ENCODE measurements at regions not wholly inside any gene's neighbourhood (a gene's known extent, or its start where the extent isn't known, plus 50 kb on each side); places are given as distances from the start of the nearest gene placed in this dataset.

DNA sequence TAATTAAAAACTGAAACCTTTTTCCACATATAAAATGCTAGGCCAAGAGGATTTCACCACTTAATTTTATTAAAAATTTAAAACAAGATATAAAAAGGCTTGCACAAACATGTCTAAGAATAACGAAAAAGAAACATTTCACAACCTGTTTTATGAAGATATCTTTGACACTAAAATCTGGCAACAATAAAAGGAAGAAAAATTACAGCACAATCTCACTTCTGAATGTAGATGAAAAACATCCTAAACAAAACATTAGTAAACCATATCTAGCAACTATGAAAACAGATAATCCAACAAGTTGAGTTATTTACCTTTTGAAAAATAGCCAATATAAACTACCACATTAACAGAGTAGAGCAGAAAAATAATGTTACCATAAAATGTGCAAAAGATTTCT is 185.4 kb upstream of the MMADHC start:
- POLR2A ChIA-PET = no interaction called here
- H3K36me3 Mint-ChIP-seq (ENCODE audit: low read depth) = no peaks in the 10 kb centered on the region

DNA sequence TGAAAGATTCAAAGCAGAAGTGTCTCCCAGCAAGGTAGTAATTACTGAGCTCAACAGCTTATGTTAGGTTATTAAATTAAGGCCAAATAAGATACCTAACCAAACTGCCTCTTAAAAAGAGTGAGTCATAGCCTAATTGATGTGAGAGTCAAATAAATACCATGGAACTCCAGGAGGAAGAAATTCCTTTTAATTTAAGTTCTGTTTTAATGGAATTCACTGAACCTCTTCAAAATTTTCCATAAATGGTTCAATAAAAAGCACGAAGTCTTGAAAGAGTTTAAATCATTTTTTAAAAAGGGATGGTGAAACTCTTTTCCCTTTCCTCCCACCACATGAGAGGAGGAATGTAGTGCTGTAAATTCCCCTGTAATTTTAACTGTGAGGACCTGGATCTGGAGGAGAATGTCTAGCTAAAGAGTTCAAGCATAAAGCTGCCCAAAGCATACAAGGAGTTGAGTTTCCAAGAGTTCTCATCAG is 180.8 kb upstream of the MMADHC start:
- TF ChIP-seq, protein P1, sequence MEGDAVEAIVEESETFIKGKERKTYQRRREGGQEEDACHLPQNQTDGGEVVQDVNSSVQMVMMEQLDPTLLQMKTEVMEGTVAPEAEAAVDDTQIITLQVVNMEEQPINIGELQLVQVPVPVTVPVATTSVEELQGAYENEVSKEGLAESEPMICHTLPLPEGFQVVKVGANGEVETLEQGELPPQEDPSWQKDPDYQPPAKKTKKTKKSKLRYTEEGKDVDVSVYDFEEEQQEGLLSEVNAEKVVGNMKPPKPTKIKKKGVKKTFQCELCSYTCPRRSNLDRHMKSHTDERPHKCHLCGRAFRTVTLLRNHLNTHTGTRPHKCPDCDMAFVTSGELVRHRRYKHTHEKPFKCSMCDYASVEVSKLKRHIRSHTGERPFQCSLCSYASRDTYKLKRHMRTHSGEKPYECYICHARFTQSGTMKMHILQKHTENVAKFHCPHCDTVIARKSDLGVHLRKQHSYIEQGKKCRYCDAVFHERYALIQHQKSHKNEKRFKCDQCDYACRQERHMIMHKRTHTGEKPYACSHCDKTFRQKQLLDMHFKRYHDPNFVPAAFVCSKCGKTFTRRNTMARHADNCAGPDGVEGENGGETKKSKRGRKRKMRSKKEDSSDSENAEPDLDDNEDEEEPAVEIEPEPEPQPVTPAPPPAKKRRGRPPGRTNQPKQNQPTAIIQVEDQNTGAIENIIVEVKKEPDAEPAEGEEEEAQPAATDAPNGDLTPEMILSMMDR (IDR thresholded peaks at IDR 0.05) = no peak

More for the DNA sequence above, 185.4 kb upstream of the MMADHC start:
- TF ChIP-seq, protein P1 (IDR thresholded peaks at IDR 0.05) = no peak
- H3K27me3 Mint-ChIP-seq = no peaks in the 10 kb centered on the region
- Histone ChIP-seq H3K9me3 (ENCODE audit: control insufficient read depth in 1 of 2, insufficient read depth in 1 of 2, low read length in 2 of 2) (no peaks in the 10 kb centered on the region), H3K27me3 (ENCODE audit: control insufficient read depth in 1 of 2, insufficient read depth in 2 of 2, low read length in 2 of 2) (no peaks in the 10 kb centered on the region), H3K4me1 (ENCODE audit: insufficient read depth, low read length) (no peaks in the 10 kb centered on the region), H3K4me3 (ENCODE audit: low read length) (no peak overlapping the region), H3K36me3 (ENCODE audit: insufficient read depth, low read length) (no peaks in the 10 kb centered on the region), H3K27ac (ENCODE audit: low read depth in 1 of 2, low read length in 2 of 2) (no peak overlapping the region)
- H3K4me1 Mint-ChIP-seq (ENCODE audit: low read depth) = no peaks in the 10 kb centered on the region
- no peaks in the 10 kb centered on the region for H3K9me3 Mint-ChIP-seq
- no peak overlapping the region for H3K27ac Mint-ChIP-seq
- intact Hi-C loops (cut with DNase I, micrococcal nuclease) = no loop called here
- no peak for ATAC-seq (ENCODE audit: poor library complexity)
- CTCF ChIA-PET = interaction anchor here (1.3 kb wide), 1 partner anchor 15 kb away, joined by 3 read pairs; no protein-coding TSS in a partner anchor
- H3K4me3 Mint-ChIP-seq = no peak overlapping the region
- no peak for DNase-seq

DNA sequence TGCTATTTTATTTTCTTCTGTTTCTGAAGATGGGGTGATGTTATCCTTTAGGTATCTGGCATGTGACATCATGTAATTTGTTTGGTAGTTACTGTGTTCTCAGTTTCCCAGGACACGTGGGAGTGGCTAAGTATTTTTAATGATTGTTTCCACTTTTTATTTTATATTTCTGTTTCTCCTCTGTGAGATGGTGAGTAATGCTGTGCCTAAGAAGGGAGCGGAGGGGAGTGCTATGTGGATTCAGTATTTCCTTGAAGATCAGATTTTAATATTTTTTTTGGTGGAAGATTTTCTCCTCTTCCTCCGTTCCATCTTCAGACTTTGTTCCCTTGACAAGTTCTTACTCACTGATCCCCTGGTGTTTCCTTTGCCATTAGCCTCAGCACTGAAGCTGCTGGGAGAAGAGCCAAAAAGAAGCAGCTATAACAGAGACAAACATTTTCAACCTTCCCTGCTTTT is 180.0 kb upstream of the MMADHC start:
- H3K27me3 ChIP-seq (ENCODE audit: control insufficient read depth in 1 of 2, insufficient read depth in 2 of 2, low read length in 2 of 2) = no peaks in the 10 kb centered on the region
- H3K4me3 ChIP-seq (ENCODE audit: low read length) = no peak overlapping the region
- no peaks in the 10 kb centered on the region for H3K4me1 Mint-ChIP-seq (ENCODE audit: low read depth)
- intact Hi-C loops (cut with DNase I, micrococcal nuclease) = no loop called here
- peaks cover 2% of the 10 kb centered on the region for H3K9me3 Mint-ChIP-seq
- H3K27me3 Mint-ChIP-seq = no peaks in the 10 kb centered on the region
- H3K36me3 Mint-ChIP-seq (ENCODE audit: low read depth) = no peaks in the 10 kb centered on the region
- TF ChIP-seq, protein P1 (IDR thresholded peaks at IDR 0.05) = no peak
- H3K27ac ChIP-seq (ENCODE audit: low read depth in 1 of 2, low read length in 2 of 2) = no peak overlapping the region
- DNase-seq = no peak
- ATAC-seq (ENCODE audit: poor library complexity) = no peak
- ChIA-PET CTCF (no interaction called here), POLR2A (no interaction called here)
- no peak overlapping the region for H3K27ac Mint-ChIP-seq
- no peak overlapping the region for H3K4me3 Mint-ChIP-seq
- no peaks in the 10 kb centered on the region for H3K36me3 ChIP-seq (ENCODE audit: insufficient read depth, low read length)
- no peaks in the 10 kb centered on the region for H3K9me3 ChIP-seq (ENCODE audit: control insufficient read depth in 1 of 2, insufficient read depth in 1 of 2, low read length in 2 of 2)
- H3K4me1 ChIP-seq (ENCODE audit: insufficient read depth, low read length) = no peaks in the 10 kb centered on the region

More for the DNA sequence above, 180.8 kb upstream of the MMADHC start:
- H3K9me3 ChIP-seq (ENCODE audit: control insufficient read depth in 1 of 2, insufficient read depth in 1 of 2, low read length in 2 of 2) = no peaks in the 10 kb centered on the region
- no peak overlapping the region for H3K27ac ChIP-seq (ENCODE audit: low read depth in 1 of 2, low read length in 2 of 2)
- Mint-ChIP-seq H3K4me3 (no peak overlapping the region), H3K27ac (no peak overlapping the region), H3K9me3 (no peaks in the 10 kb centered on the region), H3K4me1 (ENCODE audit: low read depth) (no peaks in the 10 kb centered on the region), H3K36me3 (ENCODE audit: low read depth) (no peaks in the 10 kb centered on the region), H3K27me3 (no peaks in the 10 kb centered on the region)
- intact Hi-C loops (cut with DNase I, micrococcal nuclease) = no loop called here
- H3K27me3 ChIP-seq (ENCODE audit: control insufficient read depth in 1 of 2, insufficient read depth in 2 of 2, low read length in 2 of 2) = no peaks in the 10 kb centered on the region
- H3K4me1 ChIP-seq (ENCODE audit: insufficient read depth, low read length) = no peaks in the 10 kb centered on the region
- H3K36me3 ChIP-seq (ENCODE audit: insufficient read depth, low read length) = no peaks in the 10 kb centered on the region
- no peak overlapping the region for H3K4me3 ChIP-seq (ENCODE audit: low read length)
- ChIA-PET POLR2A (no interaction called here), CTCF (no interaction called here)
- DNase-seq (no peak), ATAC-seq (ENCODE audit: poor library complexity) (no peak)

All from CD4-positive, alpha-beta T cell (primary cell).